ENCODE measurements at regions not wholly inside any gene's neighbourhood (a gene's known extent, or its start where the extent isn't known, plus 50 kb on each side); places are given as distances from the start of the nearest gene placed in this dataset.

DNA sequence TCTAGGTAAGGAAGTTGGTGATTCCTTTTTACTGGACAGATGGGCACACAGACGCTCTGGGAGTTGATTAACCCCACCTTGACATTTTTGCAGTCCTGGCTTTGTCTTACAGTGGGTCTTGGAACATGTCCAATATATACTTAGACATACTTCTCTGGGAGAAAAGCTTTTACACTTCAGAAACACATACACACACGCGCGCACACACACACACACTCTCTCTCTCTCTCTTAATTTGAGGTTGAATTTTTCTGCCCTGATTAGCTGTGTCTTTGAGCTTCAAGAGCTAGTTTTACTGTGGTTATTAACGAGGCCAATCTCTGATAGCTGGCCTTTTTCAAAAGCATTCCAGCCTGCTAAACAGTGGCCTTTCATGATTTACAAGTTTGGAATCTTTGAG is 215.0 kb downstream of the MYCN start:
- 84% methylated on average over 5 of the region's 5 CpGs; no CpG with 5 or more reads in 1 of the 2 experiments for WGBS, 2 experiments (ENCODE audit: extremely low coverage in 1 of 2, insufficient coverage in 1 of 2, insufficient read length in 1 of 2, insufficient replicate concordance in 2 of 2, low coverage in 1 of 2, low lambda C conversion rate in 2 of 2, missing lambda C conversion rate in 1 of 2)
- Histone ChIP-seq H3K27ac (ENCODE audit: low read depth, low read length) (no peak overlapping the region), H3K4ac (replicated peaks; ENCODE audit: insufficient read length, low read depth, low read length) (no peak overlapping the region), H2BK120ac (replicated peaks; ENCODE audit: low read depth, low read length) (no peak overlapping the region), H4K91ac (replicated peaks; ENCODE audit: insufficient read length, low read length) (no peak overlapping the region), H4K8ac (ENCODE audit: extremely low read depth, insufficient read depth, low read length) (no peak overlapping the region), H3K36me3 (ENCODE audit: control insufficient read depth in 2 of 4, insufficient read depth in 4 of 4, low read length in 3 of 4) (no peaks in the 10 kb centered on the region), H4K5ac (ENCODE audit: insufficient read length, low read depth, low read length) (no peak overlapping the region), H3K18ac (ENCODE audit: extremely low read depth, low read length) (no peak overlapping the region), H3K9me3 (ENCODE audit: insufficient read depth in 2 of 2, low read depth in 1 of 2, low read length in 1 of 2) (no peaks in the 10 kb centered on the region), H2BK12ac (ENCODE audit: low read depth, low read length) (no peak overlapping the region), H2BK5ac (ENCODE audit: low read depth, low read length) (no peak overlapping the region), H3K4me1 (replicated peaks in 1 of 4; ENCODE audit: control insufficient read depth in 3 of 4, insufficient read depth in 4 of 4, low read length in 3 of 4) (no peaks in the 10 kb centered on the region), H4K20me1 (replicated peaks in 1 of 2; ENCODE audit: control insufficient read depth in 1 of 2, insufficient read depth in 2 of 2, low read length in 2 of 2) (no peaks in the 10 kb centered on the region), H3K23ac (ENCODE audit: insufficient read length) (no peak overlapping the region), H2AK5ac (ENCODE audit: low read depth, low read length) (no peak overlapping the region), H3K56ac (replicated peaks; ENCODE audit: insufficient read length, low read depth, low read length) (no peak overlapping the region), H2AFZ (ENCODE audit: low read length) (no peak overlapping the region), H3K23me2 (ENCODE audit: low read depth, low read length) (no peaks in the 10 kb centered on the region), H2BK15ac (ENCODE audit: low read length) (no peak overlapping the region), H3K79me2 (ENCODE audit: control insufficient read depth in 1 of 2, insufficient read depth in 2 of 2, low read length in 2 of 2) (no peaks in the 10 kb centered on the region), H3K4me3 (ENCODE audit: extremely low read depth in 1 of 4, insufficient read depth in 2 of 4, low read depth in 3 of 4, low read length in 4 of 4) (no peak overlapping the region), H3K27me3 (replicated peaks in 1 of 4; ENCODE audit: control insufficient read depth in 3 of 4, extremely low read depth in 1 of 4, insufficient read depth in 3 of 4, low read length in 3 of 4) (no peaks in the 10 kb centered on the region), H3K9ac (replicated peaks in 1 of 4; ENCODE audit: extremely low read depth in 1 of 4, low read depth in 3 of 4, low read length in 3 of 4) (no peak overlapping the region), H3K79me1 (ENCODE audit: low read depth, low read length) (no peaks in the 10 kb centered on the region), H3K4me2 (ENCODE audit: insufficient read depth in 1 of 2, low read depth in 2 of 2, low read length in 2 of 2) (no peak overlapping the region), H2BK20ac (ENCODE audit: low read length) (no peak overlapping the region), H3K14ac (ENCODE audit: insufficient read length) (no peak overlapping the region)
- no peak for DNase-seq (ENCODE audit: low read depth in 1 of 2, low spot score in 2 of 2)
- no peak for FAIRE-seq
- CTCF ChIA-PET (ENCODE audit: partially characterized antibody): interaction anchor here (0.7 to 2.6 kb wide), 7 partner anchors 11 to 353 kb away, joined by 3 to 7 read pairs (median 3); partner anchors contain the start of gene MYCN
- POLR2A ChIA-PET (ENCODE audit: partially characterized antibody): no interaction called here
- no peak for TF ChIP-seq NRF1 (IDR thresholded peaks at IDR 0.05; ENCODE audit: low read depth, low read length)
- no peak for TF ChIP-seq SIX5 (IDR thresholded peaks at IDR 0.05; ENCODE audit: low read depth, low read length)

Measured in H1 (cell line).